ENCODE measurements at regions not wholly inside any gene's neighbourhood (a gene's known extent, or its start where the extent isn't known, plus 50 kb on each side); places are given as distances from the start of the nearest gene placed in this dataset.

DNA sequence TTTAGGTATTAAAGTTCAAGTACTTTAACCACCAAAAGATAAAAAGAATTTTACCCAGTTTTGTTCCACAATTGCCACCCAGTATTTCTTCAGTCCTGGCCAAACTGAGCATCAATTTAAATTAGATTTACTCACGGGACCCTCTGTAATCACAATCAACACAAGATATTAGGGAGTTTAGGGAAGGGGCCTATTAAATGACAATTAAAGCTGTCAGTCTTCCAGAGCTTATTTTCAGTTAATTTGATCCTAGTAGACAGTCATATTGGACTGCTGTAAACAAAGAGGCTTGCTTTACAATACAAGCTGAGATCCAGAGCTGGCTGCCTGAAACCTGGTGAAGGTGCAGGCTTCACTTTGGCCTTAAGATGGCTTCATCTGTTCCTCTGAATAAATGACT is 321.2 kb upstream of the NBEA start:
- no peak for DNase-seq (ENCODE audit: low read depth)

DNA sequence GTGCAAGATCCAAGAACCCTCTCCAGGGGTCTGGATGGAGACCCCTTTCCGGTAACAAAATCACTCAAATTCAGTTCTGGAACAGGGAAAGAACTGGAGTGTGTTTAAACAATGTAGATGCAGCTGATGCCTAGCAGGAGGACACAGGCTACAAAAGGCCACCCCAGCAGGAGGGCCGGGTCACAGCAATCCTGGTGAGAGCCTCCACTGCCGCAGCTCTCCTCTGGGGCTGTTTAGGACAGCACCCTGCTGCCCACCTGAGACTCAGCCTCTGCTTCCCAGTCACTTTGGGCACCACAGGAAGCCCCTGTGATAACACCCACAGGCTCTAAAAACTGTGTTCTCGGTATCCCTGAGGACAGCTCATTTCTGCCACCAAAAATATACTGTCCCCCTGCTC is 318.7 kb upstream of the NBEA start:
- no peak for DNase-seq (ENCODE audit: low read depth)

DNA sequence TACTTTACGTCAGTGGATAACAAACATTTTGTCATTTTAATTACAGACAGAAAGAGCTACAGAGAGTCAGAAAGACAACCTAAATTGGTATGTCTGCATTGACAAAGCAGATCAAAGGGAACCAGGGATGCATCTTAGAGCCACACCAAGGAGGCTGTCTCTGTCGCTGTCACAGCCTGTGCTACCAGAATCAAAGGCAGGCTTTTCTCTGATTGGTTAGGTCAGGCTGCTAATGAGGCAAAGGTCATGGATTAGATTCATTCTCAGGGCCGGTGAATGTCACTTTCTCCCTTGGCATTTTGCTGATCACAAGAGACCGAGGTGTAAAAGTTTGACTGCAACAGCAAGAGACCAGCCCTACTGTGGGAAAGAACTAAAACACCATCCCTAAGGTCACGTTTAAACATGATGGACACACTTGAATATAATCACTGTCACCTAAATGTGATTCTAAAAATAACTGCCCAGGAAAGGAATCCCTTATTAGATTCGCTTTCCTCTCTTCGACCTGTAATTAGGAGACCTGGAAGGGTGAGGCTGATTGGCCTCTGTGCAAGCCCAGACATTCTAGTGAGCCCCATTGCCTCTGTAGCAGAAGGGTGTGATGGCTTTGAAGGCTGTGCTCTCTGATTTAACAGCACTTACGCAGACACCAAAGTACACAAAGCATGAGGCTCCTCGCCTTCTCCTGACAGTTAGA is 314.4 kb upstream of the NBEA start:
- DNase-seq (ENCODE audit: low read depth) = no peak

DNA sequence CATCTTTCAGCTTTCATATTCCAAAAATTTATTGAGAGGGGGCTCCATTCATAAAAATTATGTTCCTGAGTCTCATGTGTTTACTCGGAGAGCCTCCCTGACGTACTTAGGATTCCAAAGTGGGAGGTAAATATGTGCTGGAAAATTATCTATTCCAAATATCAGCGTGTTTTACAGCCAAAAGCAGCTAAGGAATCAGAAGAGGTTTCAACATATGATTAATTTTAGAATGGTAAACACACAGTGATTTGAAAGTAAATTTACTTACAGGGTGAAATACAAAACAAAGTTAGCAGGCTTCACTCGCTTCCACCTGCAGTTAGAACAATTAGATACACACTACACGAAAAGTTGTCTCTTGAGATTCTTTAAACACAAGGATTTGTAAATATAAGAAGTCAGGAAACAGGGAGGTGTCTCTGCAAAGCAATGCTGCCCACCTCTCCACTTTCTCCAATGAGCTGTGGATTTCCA is 313.8 kb upstream of the NBEA start:
- no peak for DNase-seq (ENCODE audit: low read depth)

DNA sequence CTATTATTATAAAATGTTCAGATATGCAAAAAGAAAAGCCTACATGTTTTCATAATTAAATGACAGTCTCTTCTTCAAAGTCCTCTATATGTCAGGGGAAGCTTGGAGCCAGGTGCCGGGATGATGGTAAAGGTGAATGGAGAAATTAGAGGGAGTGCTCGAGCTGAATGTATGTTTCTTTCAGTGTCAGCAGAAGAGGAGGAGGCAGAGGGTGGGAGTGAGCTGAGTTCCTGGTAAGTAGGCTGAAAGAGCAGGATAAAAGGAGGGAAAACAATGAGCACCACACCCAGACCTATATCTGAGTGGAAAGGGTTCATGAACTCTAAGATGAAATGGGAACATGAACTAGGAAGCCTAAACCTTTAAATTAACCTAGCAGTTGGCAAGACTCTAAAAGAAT is 307.6 kb upstream of the NBEA start:
- DNase-seq (ENCODE audit: low read depth) = no peak

DNA sequence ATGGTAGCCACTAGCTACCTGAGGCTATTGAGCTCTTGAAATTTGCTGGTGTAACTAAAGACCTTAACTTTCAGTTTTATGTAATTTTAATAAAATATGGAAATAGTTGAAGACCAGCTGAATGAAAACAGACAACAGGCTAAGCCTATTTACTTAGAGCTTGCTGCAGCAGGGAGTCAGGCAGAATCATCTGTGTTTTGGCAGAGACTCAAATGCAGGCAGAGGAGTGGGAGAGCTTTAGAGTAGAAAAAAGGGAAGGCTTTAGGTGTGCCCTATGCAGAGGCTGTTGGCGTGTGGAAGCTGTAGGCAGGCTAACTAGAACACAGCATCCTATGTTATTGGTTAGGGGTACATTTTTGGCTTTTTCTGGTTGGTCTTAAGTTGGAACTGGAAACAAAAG is 304.9 kb upstream of the NBEA start:
- no peak for DNase-seq (ENCODE audit: low read depth)

DNA sequence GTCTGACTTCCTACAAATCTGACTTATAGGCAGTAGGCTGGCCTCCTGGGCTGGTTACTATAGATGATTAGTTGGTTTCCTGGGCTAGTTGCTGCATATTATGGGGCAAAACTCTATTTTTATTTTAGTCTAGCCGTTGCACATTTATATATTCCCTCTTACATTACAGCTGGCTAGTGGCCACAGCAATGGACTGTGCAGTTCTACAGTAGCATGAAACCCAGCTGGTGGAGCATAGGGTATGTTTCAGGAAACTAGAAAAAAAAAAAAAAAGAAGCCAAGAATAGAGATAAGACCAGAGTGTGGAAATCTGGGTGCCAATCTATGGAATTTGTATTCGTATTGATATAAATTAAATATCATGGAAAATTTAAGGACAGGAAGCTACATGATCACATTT is 304.4 kb upstream of the NBEA start:
- no peak for DNase-seq (ENCODE audit: low read depth)

DNA sequence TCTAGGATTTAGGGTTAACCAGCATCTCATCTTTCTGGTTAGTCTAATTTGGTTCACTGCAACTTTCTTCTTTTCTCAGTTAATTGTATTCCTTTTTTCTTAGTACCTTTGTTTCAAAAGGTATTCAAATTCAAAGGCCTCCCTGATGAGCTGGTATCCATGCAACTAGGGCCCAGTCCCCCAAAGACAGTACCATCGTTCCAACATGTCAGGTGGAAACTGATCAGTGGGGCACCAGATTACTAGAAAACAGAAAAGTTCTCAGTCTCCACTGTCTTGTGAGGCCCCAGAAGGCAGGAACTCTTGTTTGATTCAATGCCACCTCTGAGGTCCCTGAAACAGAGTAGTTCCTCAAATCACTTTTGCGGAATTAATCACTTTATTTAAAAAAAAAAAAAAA is 303.2 kb upstream of the NBEA start:
- no peak for DNase-seq (ENCODE audit: low read depth)

DNA sequence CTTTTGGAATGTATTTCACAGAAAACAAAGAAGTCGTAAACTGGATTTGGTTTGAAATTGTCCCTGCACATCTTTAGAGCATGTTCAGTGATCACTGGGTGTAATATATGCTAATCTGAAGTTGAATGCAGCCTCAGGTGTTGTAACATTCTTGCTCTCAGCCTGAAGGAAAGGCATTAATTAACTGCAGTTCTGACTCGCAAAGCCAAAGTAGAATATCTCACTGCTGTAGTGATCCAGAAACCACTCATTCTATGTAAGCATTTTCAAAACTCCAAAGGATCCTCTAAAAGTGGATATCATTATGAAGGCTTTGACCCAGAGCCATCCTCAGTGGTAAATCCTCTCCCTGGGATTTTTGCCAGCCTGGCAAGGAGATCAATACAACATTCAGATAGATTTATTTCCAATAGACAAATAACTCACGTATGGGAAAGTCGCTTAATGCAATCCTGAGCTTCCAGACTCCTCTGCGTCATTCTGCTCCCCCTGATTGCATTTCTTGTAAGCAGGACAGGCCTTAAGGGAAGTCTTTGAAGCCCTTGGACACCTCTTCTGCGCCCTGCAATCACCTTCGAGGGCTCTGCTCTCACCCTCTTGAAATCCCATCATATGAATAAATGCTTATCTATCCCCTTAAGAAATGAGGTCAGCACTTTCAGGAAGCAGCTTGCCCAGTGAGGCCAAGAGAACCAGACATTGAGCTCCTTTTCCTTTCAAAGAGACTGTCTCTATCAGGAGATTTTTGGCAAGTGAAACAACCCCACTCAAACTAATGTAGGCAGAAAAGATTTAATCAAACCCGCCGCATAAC is 301.7 kb upstream of the NBEA start:
- no peak for DNase-seq (ENCODE audit: low read depth)

DNA sequence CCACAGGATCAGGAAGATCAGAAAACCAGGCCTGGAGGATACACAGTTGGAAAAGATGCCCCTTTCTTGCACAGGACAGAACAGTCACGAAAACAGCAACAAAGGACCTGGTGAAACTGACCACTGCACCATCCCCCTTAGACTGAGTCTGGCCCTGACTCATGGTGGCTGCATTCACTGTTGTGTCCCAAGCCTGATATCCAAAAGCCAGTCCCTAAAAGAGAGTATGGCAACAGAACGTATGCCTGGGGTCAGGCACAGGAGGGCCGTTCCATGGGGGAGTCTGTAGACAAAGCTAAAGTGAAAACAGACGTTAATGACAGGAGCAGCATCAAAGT is 301.1 kb upstream of the NBEA start:
- no peak for DNase-seq (ENCODE audit: low read depth)

DNA sequence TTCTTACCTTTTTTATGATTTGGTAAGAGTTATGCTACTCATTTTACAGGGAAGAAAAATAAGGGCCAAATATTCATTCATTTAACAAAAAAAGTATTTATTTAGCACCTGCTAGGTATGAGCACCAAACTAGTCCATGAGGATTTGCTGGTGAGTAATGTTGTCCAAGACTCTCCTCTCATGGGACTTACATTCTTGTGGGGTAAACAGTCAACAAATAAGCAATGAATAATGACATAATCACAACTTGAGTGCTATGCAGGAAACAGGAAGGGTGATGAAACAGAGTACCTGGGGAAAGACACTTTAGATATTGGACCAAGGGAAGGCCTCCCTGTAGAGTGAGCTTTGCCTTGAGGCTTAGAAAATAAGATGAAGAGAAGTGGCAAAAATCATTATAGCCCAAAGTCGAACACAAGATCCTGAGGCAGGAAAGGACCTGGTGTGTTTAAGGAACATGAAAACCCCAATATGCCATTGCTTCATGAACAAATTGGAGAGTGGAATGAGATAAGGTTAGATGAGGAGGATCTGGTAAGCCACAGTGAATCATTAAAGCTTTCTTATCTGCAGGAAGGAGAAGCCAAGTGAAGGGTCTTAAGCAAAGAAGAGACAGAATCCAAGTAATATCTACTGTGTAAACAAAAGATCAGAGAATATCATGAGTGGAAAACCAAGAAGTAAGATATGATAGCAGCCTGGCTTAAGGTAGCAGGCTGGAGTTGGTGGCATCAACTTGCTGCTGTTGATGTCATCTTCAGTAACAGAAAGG is 294.5 kb upstream of the NBEA start:
- no peak for DNase-seq (ENCODE audit: low read depth)

DNA sequence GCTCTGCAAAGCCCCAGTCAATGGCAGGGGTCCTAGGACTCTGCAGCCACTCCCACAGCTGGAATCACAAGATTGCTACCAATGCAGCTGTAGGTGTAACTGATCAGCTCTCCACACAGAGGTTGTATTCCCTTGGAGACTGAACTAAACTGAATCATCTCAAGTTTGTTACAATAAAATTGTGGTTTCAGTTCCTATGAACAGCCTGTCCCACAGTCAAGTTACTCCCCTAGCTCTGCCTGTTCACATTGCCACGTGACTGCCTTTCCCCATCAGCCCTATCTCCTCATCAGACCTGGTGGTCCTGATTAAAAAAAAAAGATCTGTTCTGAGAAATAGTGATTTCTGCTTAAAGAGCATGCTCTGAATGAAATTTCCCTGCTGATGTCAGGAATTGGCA is 287.9 kb upstream of the NBEA start:
- DNase-seq (ENCODE audit: low read depth) = no peak

DNA sequence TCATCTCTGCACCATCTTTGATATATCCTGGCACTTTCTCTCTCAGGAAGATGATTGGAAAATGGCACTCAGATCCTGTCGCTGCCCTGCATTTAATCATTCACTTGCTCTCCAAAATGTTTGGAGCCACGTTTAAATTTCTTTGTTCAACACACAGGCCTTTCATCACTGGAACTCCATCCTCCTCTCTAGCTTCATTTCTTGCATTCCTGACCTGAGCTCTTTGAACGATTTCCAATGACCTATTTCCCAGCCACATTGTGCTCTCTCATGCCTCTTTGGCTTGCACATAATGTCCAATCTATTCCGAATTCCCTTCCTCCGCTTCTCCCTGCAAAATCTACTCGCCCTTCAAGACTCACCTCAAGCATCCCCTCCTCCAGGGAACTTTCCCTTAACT is 287.4 kb upstream of the NBEA start:
- no peak for DNase-seq (ENCODE audit: low read depth)

DNA sequence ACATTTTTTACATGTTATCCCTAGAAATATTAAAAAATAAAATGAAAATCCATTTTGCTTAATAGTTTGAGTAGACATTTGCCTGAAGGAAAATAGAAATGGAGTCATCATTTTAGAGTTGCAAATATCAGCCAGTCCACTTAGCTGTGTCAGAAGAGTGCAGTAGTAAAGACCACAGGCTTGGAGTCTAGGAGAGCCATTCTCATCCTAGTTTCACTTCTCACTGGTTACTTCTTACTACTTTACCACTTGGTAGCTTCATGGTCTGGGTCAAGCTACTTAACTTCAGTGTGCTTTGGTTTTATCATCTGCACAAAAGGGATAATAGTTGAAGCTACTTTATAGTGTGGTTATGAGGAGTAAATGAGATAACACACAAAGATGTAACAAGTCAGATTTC is 286.5 kb upstream of the NBEA start:
- DNase-seq (ENCODE audit: low read depth) = no peak

DNA sequence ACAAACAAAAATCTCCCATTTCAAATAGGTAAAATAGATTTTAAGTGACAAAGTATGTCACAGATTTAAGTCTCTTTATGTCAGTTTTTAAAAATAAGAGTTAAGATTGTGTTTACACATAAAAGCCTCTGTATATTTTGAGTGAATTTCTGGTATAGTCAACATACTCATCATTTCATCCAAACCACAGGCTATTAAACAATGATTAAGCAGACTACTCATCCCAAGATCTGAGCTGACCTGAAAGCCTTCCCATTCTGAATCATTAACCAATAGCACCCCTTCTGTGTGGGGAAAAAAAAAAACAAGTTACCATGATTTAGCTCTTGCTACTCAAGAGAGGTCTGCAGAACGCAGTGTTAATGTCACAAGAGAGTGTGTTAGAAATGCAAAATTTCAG is 284.4 kb upstream of the NBEA start:
- no peak for DNase-seq (ENCODE audit: low read depth)

DNA sequence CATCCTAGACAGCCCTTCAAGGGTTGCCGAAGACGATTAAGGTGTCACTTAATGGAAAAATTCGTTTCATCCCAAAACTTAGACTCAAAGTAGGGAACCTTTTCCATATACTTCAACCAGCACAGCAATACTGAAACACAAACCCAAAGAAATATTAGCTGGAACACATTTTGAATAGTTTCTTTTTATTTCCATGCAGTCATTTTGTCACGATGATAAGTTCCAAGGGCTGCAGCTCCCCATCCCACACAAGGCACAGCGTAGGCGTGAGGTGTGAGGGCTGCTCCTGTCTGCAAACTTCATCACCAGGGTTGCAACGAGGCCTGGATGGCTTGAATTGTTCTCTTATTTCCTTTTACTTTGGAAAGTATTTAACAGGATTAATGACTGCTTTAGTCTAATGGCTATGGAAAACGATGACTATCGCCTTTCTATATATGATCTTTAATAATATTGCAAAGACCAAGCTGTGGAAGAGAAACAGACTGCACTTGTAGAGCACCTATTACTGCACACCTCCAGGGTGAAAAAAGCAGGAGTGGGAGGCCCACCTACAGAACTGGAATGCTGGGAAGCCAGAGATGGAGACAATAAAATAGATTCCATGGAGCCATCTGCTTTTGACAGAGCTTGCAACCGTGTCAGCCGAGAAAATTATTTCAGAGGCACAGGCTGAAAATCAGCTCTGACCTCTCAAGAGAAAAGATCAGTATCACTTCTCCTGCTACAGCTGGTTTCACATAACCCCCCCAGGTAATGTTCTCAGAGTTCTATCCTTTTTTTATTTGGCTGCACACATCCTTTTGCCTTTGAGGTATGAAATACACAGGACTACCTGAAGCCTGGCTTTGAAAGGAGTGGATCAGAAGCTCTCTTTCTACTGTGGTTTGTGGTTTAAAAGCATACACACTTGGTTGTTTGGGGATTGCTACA is 274.5 kb upstream of the NBEA start:
- no peak for DNase-seq (ENCODE audit: low read depth)

DNA sequence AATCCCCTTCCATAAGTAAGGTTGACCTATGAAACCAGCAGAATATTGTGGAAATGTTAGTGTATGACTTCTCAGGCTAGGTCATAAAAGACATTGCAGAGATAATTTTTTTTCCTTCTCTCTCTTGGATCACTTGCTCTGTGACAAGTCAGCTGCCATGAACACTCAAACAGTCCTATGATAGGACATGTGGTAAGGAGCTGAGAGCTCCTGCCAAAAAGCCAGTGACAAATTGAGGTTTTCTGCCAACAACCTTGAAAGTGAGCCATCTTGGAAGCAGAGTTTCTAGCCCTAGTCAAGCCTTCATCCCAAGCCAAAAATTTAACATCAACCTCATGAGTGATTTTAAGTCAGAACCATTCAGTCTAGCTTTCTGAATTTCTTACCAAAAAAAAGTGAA is 270.9 kb upstream of the NBEA start:
- DNase-seq (ENCODE audit: low read depth) = no peak

DNA sequence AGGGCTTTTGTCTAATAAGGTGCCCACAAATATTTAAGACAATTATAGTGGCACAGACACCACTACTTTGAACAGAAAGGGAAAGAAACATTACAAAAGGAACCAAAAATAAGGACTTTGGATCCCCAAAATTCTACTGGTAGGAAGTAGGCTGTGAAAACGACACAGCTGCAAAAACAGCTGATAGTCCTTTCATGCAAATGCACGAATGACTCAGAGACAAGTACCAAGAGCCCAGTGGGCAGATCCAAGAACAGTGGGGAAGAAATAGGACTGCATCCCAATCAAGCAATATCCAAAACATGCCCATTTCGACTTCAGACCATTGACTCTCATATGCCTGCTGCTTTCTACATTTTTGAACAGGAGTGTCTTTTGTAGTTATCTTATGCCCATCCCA is 269.4 kb upstream of the NBEA start:
- DNase-seq (ENCODE audit: low read depth) = no peak

DNA sequence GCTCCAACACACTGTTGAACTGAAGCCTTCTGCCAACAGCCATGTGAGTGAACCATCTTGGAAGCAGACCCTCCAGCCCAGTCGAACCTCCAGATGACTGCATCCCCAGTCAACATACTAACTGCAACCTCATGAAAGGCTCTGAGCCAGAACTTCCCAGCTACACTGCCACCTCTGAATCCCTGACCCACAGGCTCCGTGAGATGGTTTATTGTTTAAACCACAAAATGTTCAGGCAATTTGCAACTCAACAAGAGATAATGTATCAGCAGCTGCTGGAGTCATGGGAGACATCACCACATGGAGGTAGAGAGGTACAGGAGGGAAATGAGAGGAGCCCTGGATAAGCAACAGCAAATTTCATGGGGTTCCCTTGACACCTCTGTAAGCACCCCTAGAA is 266.4 kb upstream of the NBEA start:
- no peak for DNase-seq (ENCODE audit: low read depth)

DNA sequence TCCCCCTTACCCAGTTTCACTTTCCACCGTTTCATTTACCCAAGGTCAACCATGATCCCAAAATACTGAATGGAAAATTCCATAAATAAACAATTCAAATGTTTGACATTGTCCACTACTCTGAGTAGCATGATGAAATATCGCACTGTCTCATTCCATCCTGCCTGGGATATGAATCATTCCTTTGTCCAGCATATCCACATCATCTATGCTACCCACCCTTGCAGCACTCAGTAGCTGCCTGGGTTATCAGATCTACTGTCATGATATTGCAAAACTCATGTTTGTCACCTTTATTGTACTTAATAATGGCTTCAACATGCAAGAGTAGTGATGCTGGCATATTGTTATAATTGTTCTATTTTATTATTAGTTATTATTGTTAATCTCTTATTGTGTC is 263.9 kb upstream of the NBEA start:
- DNase-seq (ENCODE audit: low read depth) = no peak

DNA sequence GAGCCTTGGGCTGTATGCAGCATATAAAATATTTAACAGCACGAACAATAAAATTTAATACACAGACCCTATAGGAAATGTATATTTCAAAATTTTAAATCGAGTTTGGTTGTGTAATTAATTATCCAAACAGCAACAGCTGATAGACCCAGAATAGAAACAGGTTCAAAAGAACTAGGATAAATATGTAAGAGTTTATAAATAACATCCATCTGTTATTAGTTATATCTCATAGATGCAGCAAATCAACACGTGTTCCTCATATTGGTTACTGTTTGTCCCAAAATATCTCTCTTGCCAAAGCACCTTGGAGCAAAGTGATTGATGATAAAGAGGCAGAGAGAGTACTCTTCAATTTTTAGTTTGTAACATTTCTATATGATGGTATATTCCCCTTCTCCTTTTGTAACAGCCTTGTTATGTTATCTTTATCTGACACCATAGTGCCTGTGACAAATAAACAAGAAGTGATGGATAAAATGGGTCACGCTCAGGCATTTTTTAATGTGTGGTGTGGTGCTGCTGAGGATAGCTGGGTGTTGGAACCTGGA is 260.6 kb upstream of the NBEA start:
- no peak for DNase-seq (ENCODE audit: low read depth)

DNA sequence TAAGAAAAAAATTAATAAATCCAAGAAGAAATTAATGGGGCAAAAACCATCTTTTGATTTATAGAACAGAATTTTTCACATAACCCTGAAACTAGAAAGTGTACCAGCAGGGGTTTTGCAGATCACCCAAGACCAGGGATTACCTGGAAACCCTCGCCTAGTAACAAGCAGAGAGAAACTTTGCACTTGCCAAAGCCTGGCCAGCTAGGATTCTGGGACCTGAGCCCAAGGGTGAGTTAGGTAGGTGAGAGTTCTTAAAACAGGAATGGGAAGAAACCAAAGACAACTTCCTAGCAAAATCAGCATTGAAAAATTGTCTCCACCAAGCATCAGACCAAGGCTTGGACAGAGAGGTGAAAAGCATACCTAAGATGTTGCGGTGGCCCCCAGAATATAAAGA is 247.0 kb upstream of the NBEA start:
- DNase-seq (ENCODE audit: low read depth) = no peak

Data from stimulated activated CD8-positive, alpha-beta memory T cell treated with anti-CD3 and anti-CD28 coated beads, Interleukin-7, amount 100 ng/mL, for 24 hours (primary cell).